MCF 10A (cell line): ENCODE measurements at regions not wholly inside any gene's neighbourhood (a gene's known extent, or its start where the extent isn't known, plus 50 kb on each side); places are given as distances from the start of the nearest gene placed in this dataset.
A peak's percentile ranks its signal among the peaks of the same experiment; 100 is the strongest.

ENCODE experiments used
- BruUV-seq: library from RNA; stranded (reverse); fragments of 400-500 nt; replicated peaks from 2 replicates; lab custom pipeline; 2021; lab: Mats Ljungman, UMichigan
- CTCF ChIA-PET: fragments of 300-600 bp; sonication (Branson Sonifier 250); formaldehyde crosslinking; extraction: SDS; loops from one replicate; lab custom pipeline; 2021; ENCODE audit warnings: antibody characterized with exemption, inconsistent platforms; lab: Yijun Ruan, JAX
- POLR2A ChIA-PET: fragments of 300-600, 350-650 bp; sonication (Branson Sonifier 250); formaldehyde crosslinking; extraction: SDS; loops from one replicate; lab custom pipeline; 2020; ENCODE audit warnings: antibody characterized with exemption, inconsistent platforms; lab: Yijun Ruan, JAX
- DNase-seq: peaks from one replicate; pipeline ENCODE4 v3.0.0-alpha.2; 2018; ENCODE audit not compliant: unreplicated experiment
- H3K27ac Mint-ChIP-seq: one replicate; pipeline ENCODE4 v1.8.0; 2022; ENCODE audit warnings: mild to moderate bottlenecking, low read depth, mixed read lengths; ENCODE audit not compliant: unreplicated experiment
- H3K27me3 Mint-ChIP-seq: one replicate; pipeline ENCODE4 v1.8.0; 2022; ENCODE audit warnings: mixed read lengths; ENCODE audit not compliant: insufficient read depth, unreplicated experiment
- H3K36me3 Mint-ChIP-seq: one replicate; pipeline ENCODE4 v1.8.0; 2022; ENCODE audit warnings: mild to moderate bottlenecking, moderate library complexity, mixed read lengths; ENCODE audit not compliant: insufficient read depth, unreplicated experiment
- H3K4me1 Mint-ChIP-seq: one replicate; pipeline ENCODE4 v1.8.0; 2022; ENCODE audit warnings: mixed read lengths; ENCODE audit not compliant: insufficient read depth, unreplicated experiment
- H3K4me3 Mint-ChIP-seq: one replicate; pipeline ENCODE4 v1.8.0; 2022; ENCODE audit warnings: mild to moderate bottlenecking, moderate library complexity, mixed read lengths; ENCODE audit not compliant: unreplicated experiment
- H3K9me3 Mint-ChIP-seq: one replicate; pipeline ENCODE4 v1.8.0; 2022; ENCODE audit warnings: mixed read lengths; ENCODE audit not compliant: unreplicated experiment
- CTCF ChIP-seq: fragments of 200-600 bp; IDR thresholded peaks from one replicate; pipeline ENCODE4 v1.8.0; 2022; ENCODE audit warnings: antibody characterized with exemption, mild to moderate bottlenecking; ENCODE audit not compliant: unreplicated experiment
- intact Hi-C: fragments of 100-400 bp; cut with micrococcal nuclease; formaldehyde crosslinking; loops from 2 replicates; pipeline ENCODE4 v1.14.1; 2022

DNA sequence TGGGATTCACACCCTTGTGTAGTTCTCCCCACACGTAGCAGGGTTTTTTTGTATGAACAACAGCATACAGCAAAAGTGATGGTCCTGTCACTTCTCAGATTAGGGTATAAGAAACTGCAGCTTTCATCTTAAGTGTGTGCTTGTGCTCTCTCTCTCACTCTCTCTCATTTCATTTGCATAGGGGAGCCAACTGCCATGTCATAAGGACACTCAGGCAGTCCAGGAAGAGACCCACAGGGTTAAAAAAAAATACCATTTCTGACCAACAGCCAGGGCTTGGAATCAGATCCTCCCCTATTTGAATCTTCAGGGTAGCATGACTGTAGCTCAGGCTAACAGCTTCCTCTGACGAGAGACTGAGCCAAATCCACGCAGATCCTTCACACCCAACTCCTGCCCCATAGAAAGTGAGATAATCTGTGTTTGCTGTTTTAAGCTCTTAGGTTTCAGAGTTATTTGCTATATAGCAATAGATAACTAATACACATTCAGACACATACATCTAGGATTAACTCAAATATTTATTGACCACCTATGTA lies 331.2 kb downstream of the PAPSS1 start:
- no peak for DNase-seq
- Mint-ChIP-seq H3K9me3 (no peaks in the 10 kb centered on the region), H3K27ac (no peak overlapping the region), H3K4me3 (no peak overlapping the region), H3K36me3 (no peaks in the 10 kb centered on the region), H3K4me1 (peaks cover 4% of the 10 kb centered on the region), H3K27me3 (no peaks in the 10 kb centered on the region)
- POLR2A ChIA-PET = no interaction called here
- TF ChIP-seq CTCF = no peak
- CTCF ChIA-PET = interaction anchor here (1.6 kb wide), 1 partner anchor 11 kb away, joined by 5 read pairs; no protein-coding TSS in a partner anchor
- no TSS peak for BruUV-seq
- intact Hi-C loops = no loop called here

- Mint-ChIP-seq H3K36me3 (no peaks in the 10 kb centered on the region), H3K27me3 (no peaks in the 10 kb centered on the region), H3K4me3 (no peak overlapping the region), H3K9me3 (no peaks in the 10 kb centered on the region), H3K4me1 (peaks cover 17% of the 10 kb centered on the region), H3K27ac (peak overlapping the region; percentile 11)
- BruUV-seq = no TSS peak
- no peak for TF ChIP-seq CTCF
- CTCF ChIA-PET = interaction anchor here (1.8 to 2.7 kb wide), 2 partner anchors 10 to 199 kb away, joined by 6 read pairs; no protein-coding TSS in a partner anchor
- no peak for DNase-seq
- POLR2A ChIA-PET = no interaction called here
- intact Hi-C loops = no loop called here
Measured at GRCh38 chr4:107380836-107381438, 339.1 kb downstream of the PAPSS1 start.

DNA sequence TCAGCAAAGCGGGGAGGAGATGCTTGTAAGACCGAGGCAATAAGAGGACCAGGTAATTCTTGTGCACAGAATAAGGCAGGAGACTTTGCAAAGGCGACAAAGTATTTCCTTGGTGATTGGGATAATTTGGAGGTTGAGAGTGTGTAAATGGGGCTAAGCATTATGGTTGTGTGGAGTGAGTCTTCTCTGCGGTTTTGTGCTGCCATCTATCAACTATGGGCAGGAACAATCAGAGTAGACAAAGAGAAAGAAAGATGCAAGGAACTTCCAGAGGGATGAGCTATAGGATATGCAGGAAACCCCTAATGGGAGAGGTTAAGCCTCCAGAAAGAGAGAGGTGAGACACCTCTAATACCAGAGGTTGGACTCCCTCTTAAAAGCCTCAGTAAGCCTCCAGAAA lies 339.8 kb downstream of the PAPSS1 start:
- Mint-ChIP-seq H3K27ac (no peak overlapping the region), H3K9me3 (no peaks in the 10 kb centered on the region), H3K4me3 (no peak overlapping the region), H3K36me3 (no peaks in the 10 kb centered on the region), H3K4me1 (peaks cover 17% of the 10 kb centered on the region), H3K27me3 (no peaks in the 10 kb centered on the region)
- intact Hi-C loops = no loop called here
- DNase-seq = no peak
- ChIA-PET POLR2A (interaction anchor here (0.6 kb wide), 1 partner anchor 166 kb away, joined by 3 read pairs; no protein-coding TSS in a partner anchor), CTCF (interaction anchor here (0.6 to 2.7 kb wide), 6 partner anchors 11 to 522 kb away, joined by 3 to 8 read pairs (median 5); no protein-coding TSS in a partner anchor)
- BruUV-seq = no TSS peak
- no peak for TF ChIP-seq CTCF

DNA sequence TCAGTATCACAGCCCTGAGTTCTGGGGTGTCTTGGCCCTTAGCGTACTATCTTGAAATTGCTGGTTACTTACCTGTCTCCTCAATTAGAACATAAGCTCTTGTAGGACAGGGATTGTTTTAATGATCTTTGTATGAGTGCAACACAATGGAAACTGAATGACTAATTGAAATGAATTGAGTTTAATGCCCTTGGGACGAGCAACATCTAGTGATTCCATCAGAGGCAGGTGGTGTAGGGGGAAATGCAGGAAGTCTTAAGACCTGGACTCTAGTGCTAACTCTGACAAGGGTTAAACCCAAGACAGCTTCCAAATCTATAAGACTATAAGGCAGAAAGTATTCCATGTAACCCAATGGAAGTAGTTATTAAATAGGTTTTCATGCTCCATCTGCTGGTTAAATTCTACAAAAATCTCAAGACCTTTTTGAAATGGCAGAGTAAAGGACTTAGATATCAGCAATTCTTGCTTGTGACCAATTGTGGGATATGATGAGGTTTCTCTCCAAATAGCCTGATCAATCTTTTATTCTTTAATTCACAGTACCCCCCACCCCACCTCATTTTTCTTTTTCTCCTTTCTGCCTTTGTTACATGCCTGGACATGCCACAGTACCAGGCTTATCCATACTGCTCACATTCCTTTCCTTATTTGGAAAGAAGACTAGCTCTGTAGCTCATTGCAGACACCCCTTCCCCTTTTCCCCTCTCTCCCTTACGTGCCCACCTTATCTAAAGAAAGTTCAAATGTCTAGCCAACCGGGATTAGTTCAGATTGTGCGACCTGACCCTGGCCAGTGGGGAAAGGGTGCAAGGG lies 340.8 kb downstream of the PAPSS1 start:
- Mint-ChIP-seq H3K27me3 (no peaks in the 10 kb centered on the region), H3K36me3 (no peaks in the 10 kb centered on the region), H3K27ac (peak overlapping the region; percentile 96), H3K4me3 (no peak overlapping the region), H3K9me3 (no peaks in the 10 kb centered on the region), H3K4me1 (peaks cover 17% of the 10 kb centered on the region)
- CTCF ChIA-PET = interaction anchor here (0.6 to 2.7 kb wide), 18 partner anchors 11 to 955 kb away, joined by 3 to 8 read pairs (median 4); no protein-coding TSS in a partner anchor
- intact Hi-C loops = loop anchor here (1.0 kb wide), 2 partner anchors 196 to 285 kb away; no protein-coding TSS in a partner anchor
- peak; percentile 24 for DNase-seq
- TF ChIP-seq CTCF = peak; percentile 21
- POLR2A ChIA-PET = interaction anchor here (0.6 kb wide), 1 partner anchor 167 kb away, joined by 3 read pairs; no protein-coding TSS in a partner anchor
- no TSS peak for BruUV-seq
